MCF 10A (cell line): ENCODE measurements at regions not wholly inside any gene's neighbourhood (a gene's known extent, or its start where the extent isn't known, plus 50 kb on each side); places are given as distances from the start of the nearest gene placed in this dataset.

Source experiments
- BruUV-seq: library from RNA; stranded (reverse); fragments of 400-500 nt; replicated peaks from 2 replicates; lab custom pipeline; 2021; lab: Mats Ljungman, UMichigan
- CTCF ChIA-PET: fragments of 300-600 bp; sonication (Branson Sonifier 250); formaldehyde crosslinking; extraction: SDS; loops from one replicate; lab custom pipeline; 2021; ENCODE audit warnings: antibody characterized with exemption, inconsistent platforms; lab: Yijun Ruan, JAX
- POLR2A ChIA-PET: fragments of 300-600, 350-650 bp; sonication (Branson Sonifier 250); formaldehyde crosslinking; extraction: SDS; loops from one replicate; lab custom pipeline; 2020; ENCODE audit warnings: antibody characterized with exemption, inconsistent platforms; lab: Yijun Ruan, JAX
- DNase-seq: peaks from one replicate; pipeline ENCODE4 v3.0.0-alpha.2; 2018; ENCODE audit not compliant: unreplicated experiment
- H3K27ac Mint-ChIP-seq: one replicate; pipeline ENCODE4 v1.8.0; 2022; ENCODE audit warnings: mild to moderate bottlenecking, low read depth, mixed read lengths; ENCODE audit not compliant: unreplicated experiment
- H3K27me3 Mint-ChIP-seq: one replicate; pipeline ENCODE4 v1.8.0; 2022; ENCODE audit warnings: mixed read lengths; ENCODE audit not compliant: insufficient read depth, unreplicated experiment
- H3K36me3 Mint-ChIP-seq: one replicate; pipeline ENCODE4 v1.8.0; 2022; ENCODE audit warnings: mild to moderate bottlenecking, moderate library complexity, mixed read lengths; ENCODE audit not compliant: insufficient read depth, unreplicated experiment
- H3K4me1 Mint-ChIP-seq: one replicate; pipeline ENCODE4 v1.8.0; 2022; ENCODE audit warnings: mixed read lengths; ENCODE audit not compliant: insufficient read depth, unreplicated experiment
- H3K4me3 Mint-ChIP-seq: one replicate; pipeline ENCODE4 v1.8.0; 2022; ENCODE audit warnings: mild to moderate bottlenecking, moderate library complexity, mixed read lengths; ENCODE audit not compliant: unreplicated experiment
- H3K9me3 Mint-ChIP-seq: one replicate; pipeline ENCODE4 v1.8.0; 2022; ENCODE audit warnings: mixed read lengths; ENCODE audit not compliant: unreplicated experiment
- CTCF ChIP-seq: fragments of 200-600 bp; IDR thresholded peaks from one replicate; pipeline ENCODE4 v1.8.0; 2022; ENCODE audit warnings: antibody characterized with exemption, mild to moderate bottlenecking; ENCODE audit not compliant: unreplicated experiment
- intact Hi-C: fragments of 100-400 bp; cut with micrococcal nuclease; formaldehyde crosslinking; loops from 2 replicates; pipeline ENCODE4 v1.14.1; 2022

GRCh38 chr4:55255179-55255578, 90.9 kb upstream of the SRD5A3 start:
- no peaks in the 10 kb centered on the region for H3K27me3 Mint-ChIP-seq
- no peak for DNase-seq
- POLR2A ChIA-PET, result no interaction called here
- BruUV-seq, result no TSS peak
- TF ChIP-seq CTCF, result no peak
- intact Hi-C loops, result no loop called here
- no peak overlapping the region for H3K27ac Mint-ChIP-seq
- H3K4me3 Mint-ChIP-seq, result no peak overlapping the region
- CTCF ChIA-PET, result no interaction called here
- H3K9me3 Mint-ChIP-seq, result no peaks in the 10 kb centered on the region
- H3K36me3 Mint-ChIP-seq, result no peaks in the 10 kb centered on the region
- no peaks in the 10 kb centered on the region for H3K4me1 Mint-ChIP-seq

- no TSS peak for BruUV-seq
- no peaks in the 10 kb centered on the region for H3K27me3 Mint-ChIP-seq
- H3K36me3 Mint-ChIP-seq, result no peaks in the 10 kb centered on the region
- POLR2A ChIA-PET, result no interaction called here
- TF ChIP-seq CTCF, result no peak
- intact Hi-C loops, result no loop called here
- H3K4me1 Mint-ChIP-seq, result no peaks in the 10 kb centered on the region
- no peaks in the 10 kb centered on the region for H3K9me3 Mint-ChIP-seq
- H3K27ac Mint-ChIP-seq, result no peak overlapping the region
- DNase-seq, result no peak
- CTCF ChIA-PET, result no interaction called here
- no peak overlapping the region for H3K4me3 Mint-ChIP-seq
Observed at GRCh38 chr4:55256787-55257186, 89.3 kb upstream of the SRD5A3 start.

GRCh38 chr4:55258152-55258865, 87.7 kb upstream of the SRD5A3 start:
- ChIA-PET POLR2A (no interaction called here), CTCF (interaction anchor here (0.5 to 0.8 kb wide), 3 partner anchors 12 to 297 kb away, joined by 3 to 4 read pairs (median 4); no protein-coding TSS in a partner anchor)
- BruUV-seq, result no TSS peak
- Mint-ChIP-seq H3K27ac (no peak overlapping the region), H3K9me3 (no peaks in the 10 kb centered on the region), H3K36me3 (no peaks in the 10 kb centered on the region), H3K27me3 (no peaks in the 10 kb centered on the region), H3K4me3 (no peak overlapping the region), H3K4me1 (no peaks in the 10 kb centered on the region)
- intact Hi-C loops, result no loop called here
- DNase-seq, result no peak
- TF ChIP-seq CTCF, result no peak

- H3K36me3 Mint-ChIP-seq, result no peaks in the 10 kb centered on the region
- DNase-seq, result no peak
- CTCF ChIA-PET, result interaction anchor here (0.5 to 0.7 kb wide), 2 partner anchors 54 to 298 kb away, joined by 3 to 4 read pairs; no protein-coding TSS in a partner anchor
- no TSS peak for BruUV-seq
- H3K27ac Mint-ChIP-seq, result no peak overlapping the region
- no peaks in the 10 kb centered on the region for H3K9me3 Mint-ChIP-seq
- no peaks in the 10 kb centered on the region for H3K27me3 Mint-ChIP-seq
- POLR2A ChIA-PET, result interaction anchor here (0.7 kb wide), 1 partner anchor 72 kb away, joined by 3 read pairs; no protein-coding TSS in a partner anchor
- no peaks in the 10 kb centered on the region for H3K4me1 Mint-ChIP-seq
- TF ChIP-seq CTCF, result no peak
- intact Hi-C loops, result no loop called here
- no peak overlapping the region for H3K4me3 Mint-ChIP-seq
Observed at GRCh38 chr4:55259294-55259693, 86.7 kb upstream of the SRD5A3 start.
